GM12878 (cell line): ENCODE measurements at regions not wholly inside any gene's neighbourhood (a gene's known extent, or its start where the extent isn't known, plus 50 kb on each side); places are given as distances from the start of the nearest gene placed in this dataset.

Experiments used
- ATAC-seq: fragments of 200-7000 bp; cut with Tn5 transposase; 3 replicates; pipeline ENCODE4 v1.9.1; 2020; ENCODE audit warnings: mild to moderate bottlenecking, moderate library complexity
- BruUV-seq: library from RNA; stranded (reverse); fragments of 400-500 nt; replicated peaks from 2 replicates; lab custom pipeline; 2021; lab: Mats Ljungman, UMichigan
- CTCF ChIA-PET: fragments of 300-600 bp; sonication (Branson Sonifier 250); formaldehyde crosslinking; extraction: SDS; loops from one replicate; lab custom pipeline; 2021; ENCODE audit warnings: inconsistent platforms; lab: Yijun Ruan, JAX
- POLR2A ChIA-PET: fragments of 350-600 bp; formaldehyde crosslinking; extraction: SDS; loops from one replicate; lab custom pipeline; 2021; ENCODE audit warnings: inconsistent platforms; lab: Charles Lee
- RAD21 ChIA-PET: fragments of 300-600 bp; sonication (Branson Sonifier 250); formaldehyde crosslinking; loops from one replicate; lab custom pipeline; 2023; ENCODE audit warnings: antibody characterized with exemption; ENCODE audit not compliant: unreplicated experiment; lab: Charles Lee
- SMC1A ChIA-PET: fragments of 300-600 bp; sonication (Branson Sonifier 250); formaldehyde crosslinking; loops from one replicate; lab custom pipeline; 2023; ENCODE audit not compliant: unreplicated experiment, uncharacterized antibody; lab: Charles Lee
- DNase-seq: peaks from one replicate; pipeline ENCODE4 v3.0.0-alpha.2; 2011; ENCODE audit warnings: low read depth, low spot score
- FAIRE-seq: peaks from 3 replicates; lab custom pipeline; 2011; peaks lifted over from hg19 to GRCh38; lab: Jason Lieb, UNC
- H2AFZ ChIP-seq: 2 replicates; pipeline ENCODE4 v1.6.0; 2011; ENCODE audit warnings: low read depth, low read length, control low read depth; ENCODE audit not compliant: control insufficient read depth
- H3K27ac ChIP-seq: 2 replicates; pipeline ENCODE4 v1.5.1; 2011; ENCODE audit warnings: control low read depth; ENCODE audit not compliant: control insufficient read depth, insufficient read depth
- H3K27me3 ChIP-seq, 2 experiments: replicated peaks in 1 of 2; 2 replicates each; pipeline versions ENCODE4 v1.6.0 to v1.6.1; 2011; ENCODE audit warnings: low read length in 1 of 2; ENCODE audit not compliant: control insufficient read depth in 2 of 2, insufficient read depth in 2 of 2
- H3K36me3 ChIP-seq, 2 experiments: 2 replicates each; pipeline ENCODE4 v1.5.1; 2011; ENCODE audit warnings: low read length in 1 of 2; ENCODE audit not compliant: control insufficient read depth in 2 of 2, insufficient read depth in 2 of 2
- H3K4me1 ChIP-seq: 2 replicates; pipeline ENCODE4 v1.6.1; 2011; ENCODE audit warnings: mild to moderate bottlenecking, low read length, moderate library complexity, mixed read lengths; ENCODE audit not compliant: control insufficient read depth, insufficient read depth
- H3K4me2 ChIP-seq: 2 replicates; pipeline ENCODE4 v1.6.0; 2011; ENCODE audit warnings: control low read depth; ENCODE audit not compliant: control insufficient read depth, insufficient read depth
- H3K4me3 ChIP-seq: fragments of 200-600 bp; sonication (generic); 2 replicates; pipeline ENCODE4 v1.5.1; 2016
- H3K79me2 ChIP-seq: 2 replicates; pipeline ENCODE4 v1.6.0; 2011; ENCODE audit warnings: low read length; ENCODE audit not compliant: control insufficient read depth, insufficient read depth
- H3K9ac ChIP-seq: 2 replicates; pipeline ENCODE4 v1.8.0; 2011; ENCODE audit warnings: low read length, control low read depth, mixed read lengths; ENCODE audit not compliant: control insufficient read depth, insufficient read depth
- H3K9me3 ChIP-seq: replicated peaks from 3 replicates; pipeline ENCODE4 v1.5.1; 2011; ENCODE audit warnings: mild to moderate bottlenecking, low read length; ENCODE audit not compliant: control insufficient read depth, insufficient read depth
- H4K20me1 ChIP-seq: 2 replicates; pipeline ENCODE4 v1.6.0; 2011; ENCODE audit not compliant: control insufficient read depth, insufficient read depth
- ATF3 ChIP-seq: IDR thresholded peaks from 2 replicates; pipeline ENCODE4 v1.6.1; 2011; ENCODE audit warnings: low read depth, mild to moderate bottlenecking, low read length, moderate library complexity, borderline replicate concordance; ENCODE audit errors: extremely low read depth
- BCL3 ChIP-seq: IDR thresholded peaks from 2 replicates; pipeline ENCODE4 v1.6.1; 2011; ENCODE audit warnings: borderline replicate concordance, low read depth, mild to moderate bottlenecking, moderate library complexity, low read length; ENCODE audit not compliant: insufficient read depth, poor library complexity, severe bottlenecking
- BRCA1 ChIP-seq: IDR thresholded peaks from 2 replicates; pipeline ENCODE4 v1.6.1; 2011; ENCODE audit warnings: low read depth, low read length, improper control_type of control experiment
- DPF2 ChIP-seq: fragments of 450-650 bp; IDR thresholded peaks from 2 replicates; pipeline ENCODE4 v1.6.1; 2017; ENCODE audit warnings: mild to moderate bottlenecking
- HDAC2 ChIP-seq: fragments of 200-600 bp; sonication (generic); IDR thresholded peaks from 2 replicates; pipeline ENCODE4 v1.6.1; 2017
- IRF3 ChIP-seq: fragments of 450-650 bp; IDR thresholded peaks from 2 replicates; pipeline ENCODE4 v1.6.1; 2014; ENCODE audit warnings: mild to moderate bottlenecking
- NKRF ChIP-seq: fragments of 450-650 bp; conservative IDR thresholded peaks from 2 replicates; pipeline ENCODE4 v1.6.1; 2017; ENCODE audit warnings: mild to moderate bottlenecking, moderate library complexity
- NR2C1 ChIP-seq: fragments of 450-650 bp; IDR thresholded peaks from 2 replicates; pipeline ENCODE4 v1.6.1; 2017; ENCODE audit warnings: antibody characterized with exemption, mild to moderate bottlenecking, moderate library complexity
- POLR2A ChIP-seq: IDR thresholded peaks from 2 replicates; pipeline ENCODE4 v1.6.1; 2011; ENCODE audit warnings: low read depth, mild to moderate bottlenecking, low read length
- RAD21 ChIP-seq: IDR thresholded peaks from 2 replicates; pipeline ENCODE4 v1.6.1; 2011; ENCODE audit warnings: mild to moderate bottlenecking, low read depth, low read length, moderate library complexity; ENCODE audit not compliant: insufficient read depth
- RCOR1 ChIP-seq: conservative IDR thresholded peaks from 2 replicates; pipeline ENCODE4 v1.6.1; 2012; ENCODE audit warnings: low read depth, low read length, improper control_type of control experiment
- SKIL ChIP-seq: fragments of 450-650 bp; IDR thresholded peaks from 2 replicates; pipeline ENCODE4 v1.6.1; 2017; ENCODE audit warnings: mild to moderate bottlenecking, low read depth, inconsistent platforms; ENCODE audit not compliant: poor library complexity, severe bottlenecking
- ZBTB4 ChIP-seq: fragments of 450-650 bp; formaldehyde crosslinking; IDR thresholded peaks from 2 replicates; pipeline ENCODE4 v1.4.0; 2022; ENCODE audit warnings: mild to moderate bottlenecking, moderate library complexity
- WGBS: methylation state at CpG from one replicate; pipeline ENCODE4 v1.1.6; 2016; ENCODE audit warnings: low lambda C conversion rate; ENCODE audit not compliant: insufficient replicate concordance, insufficient coverage; ENCODE audit errors: missing lambda C conversion rate; 5-methylcytosine and 5-hydroxymethylcytosine counted together
- in situ Hi-C: fragments of 300-500 bp; cut with MboI; formaldehyde crosslinking; loops from 9 replicates; pipeline ENCODE4 v1.14.3; 2018; ENCODE audit warnings: mixed read lengths
- intact Hi-C: fragments of 100-400 bp; cut with micrococcal nuclease; formaldehyde crosslinking; loops from one replicate; pipeline ENCODE4 v1.14.2; 2022; ENCODE audit not compliant: unreplicated experiment

GRCh38 chr2:238775591-238775990 is 72.3 kb upstream of the TWIST2 start:
- no peaks in the 10 kb centered on the region for H3K4me1 ChIP-seq
- in situ Hi-C loops = no loop called here
- no TSS peak for BruUV-seq
- TF ChIP-seq NR2C1 = no peak
- TF ChIP-seq BRCA1 = no peak
- no peak for TF ChIP-seq IRF3
- no peak for TF ChIP-seq DPF2
- no peak for TF ChIP-seq ATF3
- no peak for TF ChIP-seq RCOR1
- no peak for TF ChIP-seq BCL3
- TF ChIP-seq RAD21 = no peak
- TF ChIP-seq HDAC2 = no peak
- TF ChIP-seq ZBTB4 = no peak
- TF ChIP-seq POLR2A = no peak
- TF ChIP-seq SKIL = no peak
- no peak for TF ChIP-seq NKRF

More at GRCh38 chr2:238775591-238775990, 72.3 kb upstream of the TWIST2 start:
- intact Hi-C loops = no loop called here
- CTCF ChIA-PET = no interaction called here
- H3K36me3 ChIP-seq = no peaks in the 10 kb centered on the region
- FAIRE-seq = no peak
- H3K79me2 ChIP-seq = no peaks in the 10 kb centered on the region
- no peak overlapping the region for H3K27ac ChIP-seq
- H4K20me1 ChIP-seq = no peaks in the 10 kb centered on the region
- RAD21 ChIA-PET = no interaction called here
- no peak overlapping the region for H2AFZ ChIP-seq
- H3K9me3 ChIP-seq = no peaks in the 10 kb centered on the region; the same call in 2 of the 3 replicates
- no peak for DNase-seq
- no peaks in the 10 kb centered on the region for H3K27me3 ChIP-seq
- H3K4me2 ChIP-seq = no peak overlapping the region
- no peak overlapping the region for H3K4me3 ChIP-seq
- ATAC-seq = no peak
- POLR2A ChIA-PET = no interaction called here
- SMC1A ChIA-PET = no interaction called here
- no peak overlapping the region for H3K9ac ChIP-seq
- 59% methylated on average over 11 of the region's 11 CpGs for WGBS
